SU-DHL-6 (cell line): ENCODE measurements at regions not wholly inside any gene's neighbourhood (a gene's known extent, or its start where the extent isn't known, plus 50 kb on each side); places are given as distances from the start of the nearest gene placed in this dataset.

Experiments
- H2AFZ ChIP-seq: fragments of 200-600 bp; sonication (generic); 2 replicates; pipeline ENCODE4 v1.6.1; 2014; ENCODE audit warnings: low read depth, mild to moderate bottlenecking, moderate library complexity, mixed read lengths, antibody characterized with exemption, low read length; ENCODE audit not compliant: severe bottlenecking
- H3F3A ChIP-seq: fragments of 200-600 bp; shearing (Covaris generic); 2 replicates; pipeline ENCODE4 v1.6.0; 2016; ENCODE audit warnings: antibody characterized with exemption, mild to moderate bottlenecking; ENCODE audit not compliant: insufficient read depth
- H3K27ac ChIP-seq: fragments of 200-600 bp; sonication (generic); 2 replicates; pipeline ENCODE4 v1.5.1; 2016; ENCODE audit warnings: low read depth, mild to moderate bottlenecking, low read length, moderate library complexity, mixed read lengths
- H3K27me3 ChIP-seq: fragments of 200-600 bp; sonication (generic), shearing (Covaris generic); 2 replicates; pipeline ENCODE4 v1.6.0; 2014; ENCODE audit warnings: mild to moderate bottlenecking, low read length
- H3K36me3 ChIP-seq: fragments of 200-600 bp; sonication (generic); 2 replicates; pipeline ENCODE4 v1.6.1; 2014; ENCODE audit warnings: mild to moderate bottlenecking, low read length, mixed read lengths
- H3K4me2 ChIP-seq: fragments of 300-600, 200-600 bp; shearing (Covaris generic), sonication (generic); 2 replicates; pipeline ENCODE4 v1.6.0; 2014; ENCODE audit warnings: low read length, low read depth, mild to moderate bottlenecking; ENCODE audit not compliant: poor library complexity, severe bottlenecking
- H3K4me3 ChIP-seq: fragments of 200-600 bp; sonication (generic); 2 replicates; pipeline ENCODE4 v1.5.1; 2014; ENCODE audit warnings: antibody characterized with exemption, low read length, mild to moderate bottlenecking, mixed read lengths; ENCODE audit not compliant: insufficient read depth, poor library complexity, severe bottlenecking
- H3K79me2 ChIP-seq: fragments of 200-600 bp; sonication (generic); 2 replicates; pipeline ENCODE4 v1.6.1; 2014; ENCODE audit warnings: mild to moderate bottlenecking, low read length, moderate library complexity; ENCODE audit not compliant: insufficient read depth
- H3K9ac ChIP-seq: fragments of 200-600 bp; sonication (generic); 2 replicates; pipeline ENCODE4 v1.7.0; 2014; ENCODE audit warnings: mild to moderate bottlenecking, low read length
- H3K9me2 ChIP-seq: fragments of 200-600 bp; sonication (generic); replicated peaks from 2 replicates; pipeline ENCODE4 v1.6.1; 2014; ENCODE audit warnings: low read length; ENCODE audit not compliant: insufficient read depth
- H3K9me3 ChIP-seq: fragments of 200-600 bp; sonication (generic); 2 replicates; pipeline ENCODE4 v1.6.1; 2014; ENCODE audit warnings: low read length, mixed read lengths; ENCODE audit not compliant: insufficient read depth
- H4K20me1 ChIP-seq: fragments of 200-600 bp; sonication (generic); 2 replicates; pipeline ENCODE4 v1.6.1; 2014; ENCODE audit warnings: low read depth, mild to moderate bottlenecking, antibody characterized with exemption, low read length, moderate library complexity, mixed read lengths
- CTCF ChIP-seq: fragments of 200-600 bp; sonication (generic); IDR thresholded peaks from one replicate; pipeline ENCODE4 v1.5.1; 2017; ENCODE audit warnings: antibody characterized with exemption, mild to moderate bottlenecking, low read length, moderate library complexity; ENCODE audit not compliant: insufficient read depth, poor library complexity, severe bottlenecking
- EZH2phosphoT487 ChIP-seq: fragments of 200-600 bp; sonication (generic), shearing (Covaris generic); conservative IDR thresholded peaks from 2 replicates; pipeline ENCODE4 v1.6.1; 2018; ENCODE audit warnings: mild to moderate bottlenecking, antibody characterized with exemption, low read length, moderate library complexity, mixed read lengths

- H3K27ac ChIP-seq, result no peak overlapping the region
- no peaks in the 10 kb centered on the region for H3K79me2 ChIP-seq
- no peak overlapping the region for H2AFZ ChIP-seq
- no peaks in the 10 kb centered on the region for H4K20me1 ChIP-seq
- no peaks in the 10 kb centered on the region for H3F3A ChIP-seq
- H3K9ac ChIP-seq, result no peak overlapping the region
- no peaks in the 10 kb centered on the region for H3K27me3 ChIP-seq
- TF ChIP-seq EZH2phosphoT487 (no peak), CTCF (no peak)
- no peaks in the 10 kb centered on the region for H3K9me3 ChIP-seq
- no peaks in the 10 kb centered on the region for H3K36me3 ChIP-seq
- H3K9me2 ChIP-seq, result no peaks in the 10 kb centered on the region
- H3K4me3 ChIP-seq, result no peak overlapping the region
- no peak overlapping the region for H3K4me2 ChIP-seq
Measured at GRCh38 chr10:113272511-113272910, 280.3 kb upstream of the HABP2 start.

DNA sequence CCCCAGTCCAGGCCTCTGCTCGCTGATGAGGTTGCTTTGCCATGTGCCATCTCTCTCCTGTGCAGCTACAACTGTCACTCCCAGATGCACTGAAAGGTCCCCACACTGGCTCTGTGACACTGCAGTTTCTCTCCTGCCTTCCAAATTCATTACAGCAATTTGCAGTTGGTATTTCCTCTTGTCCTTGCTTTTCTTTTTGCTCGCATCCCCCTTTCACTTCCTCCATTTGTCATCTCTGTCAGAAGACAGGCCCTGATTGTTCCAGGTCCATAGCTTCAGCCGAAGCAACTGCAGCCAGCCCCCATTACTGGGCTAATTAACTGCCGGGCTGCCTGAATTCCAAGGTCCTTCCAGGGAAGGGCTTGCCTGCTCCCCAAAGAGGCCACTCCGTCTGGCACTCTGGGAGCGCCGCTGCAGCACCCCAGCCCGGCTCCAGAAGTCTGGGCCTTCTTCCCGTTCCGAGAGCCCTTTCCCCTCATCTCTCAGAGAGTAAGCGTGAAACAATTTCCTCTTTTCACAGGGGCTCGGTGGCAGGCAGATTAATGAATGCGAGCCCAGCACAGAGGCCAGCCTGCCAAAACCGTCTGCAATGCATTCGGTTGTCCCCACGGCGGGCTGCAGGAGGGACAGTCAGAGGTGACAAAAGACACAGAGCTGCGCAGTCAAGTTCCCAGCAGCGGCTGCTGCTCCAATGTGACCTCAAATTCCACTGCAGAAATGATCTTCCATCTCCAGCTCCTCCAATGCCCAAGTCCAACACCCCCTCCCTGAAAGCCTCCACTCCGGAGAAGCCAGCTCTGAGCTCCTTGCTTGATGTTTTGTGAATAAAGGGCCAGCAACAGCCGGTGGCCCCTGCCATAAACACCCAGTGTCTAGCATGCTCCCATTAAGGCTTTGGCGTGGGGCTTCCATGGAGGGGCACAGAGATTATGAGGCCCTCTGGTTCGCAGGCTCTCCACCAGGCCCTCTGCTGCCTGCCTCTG, 279.4 kb upstream of the HABP2 start:
- Histone ChIP-seq H3K27ac (no peak overlapping the region), H3K4me2 (no peak overlapping the region), H3K4me3 (no peak overlapping the region), H3K9me3 (no peaks in the 10 kb centered on the region), H4K20me1 (no peaks in the 10 kb centered on the region), H3K27me3 (no peaks in the 10 kb centered on the region), H3K9ac (no peak overlapping the region), H3F3A (no peaks in the 10 kb centered on the region), H3K79me2 (no peaks in the 10 kb centered on the region), H3K36me3 (no peaks in the 10 kb centered on the region), H3K9me2 (no peaks in the 10 kb centered on the region), H2AFZ (no peak overlapping the region)
- no peak for TF ChIP-seq CTCF
- no peak for TF ChIP-seq EZH2phosphoT487

GRCh38 chr10:113274176-113274829, 278.6 kb upstream of the HABP2 start:
- Histone ChIP-seq H3F3A (no peaks in the 10 kb centered on the region), H3K9me2 (no peaks in the 10 kb centered on the region), H3K27me3 (no peaks in the 10 kb centered on the region), H3K4me3 (no peak overlapping the region), H3K4me2 (no peak overlapping the region), H3K36me3 (no peaks in the 10 kb centered on the region), H3K27ac (no peak overlapping the region), H2AFZ (no peak overlapping the region), H3K9me3 (no peaks in the 10 kb centered on the region), H3K79me2 (no peaks in the 10 kb centered on the region), H4K20me1 (no peaks in the 10 kb centered on the region), H3K9ac (no peak overlapping the region)
- TF ChIP-seq EZH2phosphoT487, result no peak
- TF ChIP-seq CTCF, result no peak
